OCI-LY7 (cell line): ENCODE measurements at regions not wholly inside any gene's neighbourhood (a gene's known extent, or its start where the extent isn't known, plus 50 kb on each side); places are given as distances from the start of the nearest gene placed in this dataset.

Experiments
- CTCF ChIP-seq: fragments of 200-600 bp; sonication (generic); conservative IDR thresholded peaks from 2 replicates; pipeline ENCODE4 v1.5.1; 2014; ENCODE audit warnings: mild to moderate bottlenecking, antibody characterized with exemption, low read length, moderate library complexity, mixed read lengths
- EZH2phosphoT487 ChIP-seq: fragments of 200-600 bp; sonication (generic); IDR thresholded peaks from 2 replicates; pipeline ENCODE4 v1.6.1; 2018; ENCODE audit warnings: low read depth, borderline replicate concordance, mild to moderate bottlenecking, mixed run types, antibody characterized with exemption, low read length, moderate library complexity, mixed read lengths

- TF ChIP-seq CTCF, result no peak
- no peak for TF ChIP-seq EZH2phosphoT487
These were observed 76.6 kb downstream of the GPR37 start for GRCh38 chr7:124688991-124689390.
